OCI-M2 (cell line): ENCODE measurements at regions not wholly inside any gene's neighbourhood (a gene's known extent, or its start where the extent isn't known, plus 50 kb on each side); places are given as distances from the start of the nearest gene placed in this dataset.

Source experiments
- DNase-seq: peaks from one replicate; lab custom pipeline; 2025; ENCODE audit not compliant: unreplicated experiment; lab: John Stamatoyannopoulos, UW

DNA sequence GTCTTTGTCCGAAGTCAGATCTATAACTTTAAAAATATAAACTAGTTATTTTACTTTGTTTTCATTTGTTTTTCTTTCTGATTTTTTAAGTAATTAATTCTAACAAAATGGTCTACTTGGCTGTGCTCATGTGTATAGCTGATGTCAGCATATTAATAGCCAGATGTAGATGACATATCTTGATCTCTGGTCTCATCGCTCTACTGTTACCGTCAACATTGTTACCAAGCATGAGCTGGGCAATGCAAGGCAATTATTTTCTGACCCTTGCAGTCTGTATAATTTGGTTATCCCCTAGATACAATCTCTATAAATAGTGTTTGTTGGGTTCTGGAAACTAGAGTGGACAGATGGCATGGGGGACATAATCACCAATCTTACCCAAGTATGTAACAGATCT is 151.6 kb upstream of the PTPRK start:
- DNase-seq, result no peak

DNA sequence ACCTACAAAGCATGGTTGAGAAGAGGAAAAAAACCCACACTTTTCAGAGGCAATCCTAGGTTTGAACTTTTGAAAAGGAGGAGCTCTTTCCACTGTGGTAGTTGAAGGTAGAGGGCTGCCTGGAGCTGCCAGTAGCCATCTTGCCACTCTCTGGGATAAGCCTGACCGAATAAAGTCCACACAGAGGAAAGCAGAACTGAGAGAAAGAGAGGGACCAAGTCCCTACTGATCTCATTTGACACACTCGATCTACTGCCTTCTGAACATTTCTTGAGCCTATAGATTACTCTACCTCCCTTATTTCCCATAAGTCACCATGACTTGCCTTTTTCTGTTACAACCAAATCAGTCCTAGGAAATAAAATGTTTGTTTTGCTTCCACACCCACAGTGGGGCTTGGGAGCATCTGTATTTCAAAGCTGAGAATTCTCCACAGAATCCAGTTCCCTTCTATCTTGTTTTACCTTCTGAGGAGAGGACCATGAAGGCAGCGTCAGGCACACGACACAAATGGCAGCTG is 147.0 kb upstream of the PTPRK start:
- no peak for DNase-seq

DNA sequence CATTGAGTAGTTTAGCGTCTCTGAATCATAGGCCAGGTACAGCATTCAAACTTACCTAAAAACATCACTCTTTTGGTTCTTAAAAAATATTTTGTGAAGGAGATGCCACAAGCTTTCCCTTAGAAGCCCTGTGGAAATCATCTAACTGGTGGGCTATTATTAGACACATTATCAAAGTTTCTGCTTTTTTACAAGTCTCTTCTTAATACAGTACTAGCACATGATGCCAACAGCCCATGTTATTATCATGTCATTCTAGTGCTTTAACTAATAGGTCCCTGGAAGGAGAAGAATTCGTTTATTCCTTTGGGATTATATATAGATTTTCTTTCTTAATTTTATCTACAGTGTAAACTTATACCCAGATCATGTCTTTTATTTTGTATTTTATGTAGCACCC is 146.0 kb upstream of the PTPRK start:
- no peak for DNase-seq

DNA sequence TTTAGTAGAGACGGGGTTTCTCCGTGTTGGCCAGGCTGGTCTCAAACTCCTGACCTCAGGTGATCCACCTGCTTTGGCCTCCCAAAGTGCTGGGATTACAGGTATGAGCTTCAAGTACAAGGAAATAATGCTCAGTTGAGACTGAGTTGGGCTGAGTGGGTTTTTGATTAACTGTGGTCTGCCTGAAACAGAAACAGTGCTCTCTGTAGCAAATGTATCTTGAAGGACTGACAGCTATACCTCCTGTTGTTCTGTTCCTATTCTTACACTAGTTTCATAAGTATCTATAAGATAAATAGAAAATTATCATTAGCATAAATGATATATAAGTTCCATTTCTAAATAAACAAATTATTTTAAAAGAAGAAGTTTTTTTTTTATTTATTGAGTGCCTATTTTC is 142.8 kb upstream of the PTPRK start:
- DNase-seq, result no peak

DNA sequence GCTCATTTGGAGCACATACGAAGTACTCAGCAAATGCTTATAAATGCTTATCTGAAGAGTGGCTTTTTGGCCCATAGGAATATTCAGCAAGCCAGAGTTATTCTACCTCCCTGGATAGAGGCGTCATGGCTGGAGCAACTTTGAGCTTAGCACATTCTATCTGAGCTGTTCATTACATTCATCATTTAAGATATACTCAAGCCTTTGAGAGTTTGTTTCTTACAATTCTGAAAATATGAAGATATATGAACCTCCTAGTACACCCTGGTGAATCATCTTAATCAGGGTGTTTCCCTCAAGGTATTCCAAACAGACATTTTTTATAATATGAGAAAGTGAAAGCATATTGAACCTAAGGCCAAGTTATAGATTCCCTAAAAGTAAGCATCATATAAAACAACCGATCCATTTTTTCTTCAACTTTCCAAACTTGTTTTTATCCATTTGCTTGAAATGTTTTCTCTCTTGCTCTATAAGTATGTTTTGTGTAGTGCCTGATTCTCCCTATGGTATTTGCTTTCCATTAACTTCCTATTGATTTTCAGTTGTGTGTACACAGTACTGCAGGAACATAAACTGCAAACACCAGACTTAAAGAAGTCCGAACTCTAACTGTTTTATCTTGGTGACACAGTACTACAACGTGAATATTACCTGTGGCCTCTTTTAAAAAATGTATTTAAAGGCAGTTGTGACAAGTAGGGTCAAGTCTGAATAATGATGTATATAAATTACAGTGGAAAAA is 139.7 kb upstream of the PTPRK start:
- no peak for DNase-seq

DNA sequence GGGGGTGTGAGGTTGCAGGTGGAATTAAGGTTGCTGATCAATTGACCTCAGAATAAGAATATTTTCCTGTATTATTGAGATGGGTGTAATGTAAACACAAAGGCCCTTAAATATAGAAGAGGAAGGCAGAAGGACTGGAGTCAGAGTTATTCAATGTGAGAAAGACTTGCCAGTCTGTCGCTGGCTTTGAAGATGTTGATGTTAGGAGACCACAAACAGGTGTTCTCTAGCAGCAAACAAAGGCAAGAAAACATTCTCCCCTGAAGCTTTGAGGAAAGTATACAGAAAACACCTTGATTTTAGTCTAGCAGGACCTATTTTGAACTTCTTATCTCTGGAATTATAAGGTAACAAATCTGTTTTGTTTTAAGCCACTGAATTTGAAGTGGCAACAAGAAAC is 138.9 kb upstream of the PTPRK start:
- DNase-seq, result no peak

DNA sequence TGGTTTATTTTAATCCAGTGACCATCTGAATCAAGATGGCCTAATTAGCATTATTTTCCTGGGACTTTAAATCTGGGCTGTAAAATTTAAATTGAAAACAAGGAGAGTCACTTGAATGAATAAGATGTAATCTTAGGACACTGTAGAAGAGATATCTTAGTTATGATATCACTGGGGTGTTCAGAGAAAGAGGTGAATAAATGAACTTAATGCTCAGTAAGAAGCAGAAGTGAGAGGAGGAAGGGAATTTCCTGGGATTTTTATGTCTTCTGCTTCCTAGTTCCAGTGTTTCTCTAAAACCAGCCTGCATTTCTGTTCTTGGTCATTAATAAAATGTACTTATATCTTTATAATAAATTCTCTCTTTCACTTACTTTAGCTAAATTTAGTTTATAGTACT is 136.8 kb upstream of the PTPRK start:
- DNase-seq, result no peak

DNA sequence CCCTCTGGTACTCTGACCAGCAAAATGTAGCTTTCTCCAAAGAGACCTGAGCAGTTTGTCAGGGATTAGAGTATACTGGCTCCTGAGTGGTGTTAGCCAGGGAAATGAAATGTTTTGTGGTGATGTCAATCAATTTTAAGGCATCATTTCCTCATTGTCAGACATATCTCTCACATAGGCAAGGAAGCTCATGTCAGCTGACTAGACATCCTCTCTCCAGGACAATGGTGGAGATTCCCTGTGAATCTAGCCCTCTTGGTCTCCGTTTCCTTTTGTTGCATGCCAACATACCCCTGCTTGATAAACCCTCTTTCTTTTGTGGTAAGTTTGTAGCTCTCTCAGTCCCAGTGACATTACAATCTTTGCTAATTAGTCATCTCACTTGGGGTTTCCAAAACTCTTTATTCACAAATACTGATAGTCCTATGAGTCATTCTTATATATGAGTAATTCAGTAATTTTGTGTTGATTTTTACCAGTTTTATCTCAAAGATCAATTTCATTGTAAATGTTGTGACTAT is 135.6 kb upstream of the PTPRK start:
- no peak for DNase-seq

DNA sequence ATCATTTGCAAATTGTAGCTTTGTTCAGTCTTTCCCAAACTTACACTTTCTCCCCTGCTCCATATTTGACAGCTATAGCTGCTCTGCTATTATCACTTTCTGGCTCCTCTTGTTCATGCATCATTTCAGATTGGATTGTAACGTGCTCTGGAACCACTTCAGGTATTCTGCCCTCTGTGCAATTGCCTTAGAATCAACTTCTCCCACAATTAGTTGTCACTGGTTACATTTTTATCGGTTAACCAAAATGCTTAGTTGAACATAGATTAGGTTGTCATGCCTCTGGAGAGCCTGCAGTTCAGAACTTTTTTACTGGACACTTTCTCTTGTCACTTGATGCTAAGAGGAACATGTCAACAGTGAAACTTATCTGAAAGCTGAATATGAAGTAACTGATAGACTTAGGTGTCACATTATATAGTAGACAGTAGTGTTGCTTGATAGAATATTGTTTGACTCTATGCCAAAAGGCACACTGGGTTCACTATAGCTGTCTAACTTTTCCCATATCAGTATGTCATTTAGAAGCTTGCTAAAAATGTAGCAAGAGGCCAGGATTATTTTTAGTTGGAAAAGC is 127.7 kb upstream of the PTPRK start:
- no peak for DNase-seq

DNA sequence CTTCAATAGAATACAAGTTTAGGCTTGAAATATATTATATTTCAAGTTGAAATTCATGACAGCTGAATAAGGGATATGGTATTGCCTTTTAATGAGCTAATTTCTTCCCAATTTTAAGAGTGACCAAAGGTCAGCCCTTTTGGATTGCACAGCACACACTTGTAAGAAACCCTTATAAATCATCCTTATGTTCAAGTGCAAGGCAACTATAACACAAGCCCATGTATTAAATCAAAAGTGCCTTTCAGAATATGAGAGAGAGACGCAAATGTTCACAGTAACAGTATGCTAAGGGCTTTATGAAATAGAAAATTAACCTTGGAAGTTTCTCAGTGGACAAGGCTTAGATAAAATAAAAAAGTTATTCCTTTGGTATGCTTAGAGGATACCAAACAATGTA is 121.7 kb upstream of the PTPRK start:
- no peak for DNase-seq

DNA sequence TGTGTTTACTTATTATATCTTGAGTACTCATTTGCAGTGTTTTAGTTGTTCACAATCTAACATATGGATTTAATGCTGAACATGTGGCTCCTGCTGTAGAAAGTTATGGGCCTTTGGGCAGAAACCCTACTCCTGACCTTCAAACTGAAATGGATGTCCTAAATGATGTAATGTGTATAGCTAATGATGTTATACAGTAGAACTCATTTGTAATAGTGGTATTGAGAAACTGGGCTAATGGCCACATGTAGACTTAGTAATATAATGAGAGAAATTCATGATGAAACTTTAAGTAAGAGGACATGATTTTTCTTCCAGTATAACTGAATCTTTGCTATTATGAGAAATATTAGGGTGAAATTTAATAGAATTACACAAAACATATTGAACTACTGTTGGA is 121.3 kb upstream of the PTPRK start:
- no peak for DNase-seq

DNA sequence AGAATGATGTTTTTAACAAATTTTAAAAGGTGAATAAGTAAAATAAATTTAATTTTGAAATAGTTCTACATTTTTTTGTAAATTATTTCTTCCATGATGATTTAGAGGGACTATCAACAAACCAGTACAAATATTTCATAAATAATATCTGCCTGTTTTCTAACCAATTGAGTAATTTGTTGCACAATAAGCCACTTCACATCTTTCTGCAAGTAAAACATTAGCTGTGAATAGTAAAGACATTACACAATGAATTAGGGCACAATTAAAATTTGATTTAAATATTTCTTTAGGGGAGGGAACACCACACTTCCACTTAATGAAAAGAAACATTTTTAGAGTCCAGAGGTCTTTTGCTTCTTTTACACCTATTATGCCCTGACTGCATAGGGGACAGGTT is 118.4 kb upstream of the PTPRK start:
- DNase-seq, result no peak

DNA sequence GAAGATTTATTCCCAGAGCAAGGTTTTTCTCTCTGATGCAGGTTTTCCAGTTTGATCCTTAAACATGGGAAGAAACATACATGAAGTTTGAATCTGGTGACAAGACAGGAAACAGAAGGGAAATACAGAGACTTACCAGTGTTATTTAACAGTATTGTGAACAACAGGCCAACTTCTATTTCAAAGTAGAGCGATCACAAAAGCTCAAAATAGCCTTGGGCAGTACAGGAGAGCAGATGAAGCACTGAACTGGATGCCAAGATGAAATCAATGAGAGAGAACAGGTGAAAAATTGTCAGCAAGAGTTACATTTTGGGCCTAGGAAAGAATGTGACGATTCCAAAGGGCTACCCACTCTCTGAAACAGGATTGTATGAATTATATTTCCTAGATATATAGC is 114.8 kb upstream of the PTPRK start:
- DNase-seq, result no peak

DNA sequence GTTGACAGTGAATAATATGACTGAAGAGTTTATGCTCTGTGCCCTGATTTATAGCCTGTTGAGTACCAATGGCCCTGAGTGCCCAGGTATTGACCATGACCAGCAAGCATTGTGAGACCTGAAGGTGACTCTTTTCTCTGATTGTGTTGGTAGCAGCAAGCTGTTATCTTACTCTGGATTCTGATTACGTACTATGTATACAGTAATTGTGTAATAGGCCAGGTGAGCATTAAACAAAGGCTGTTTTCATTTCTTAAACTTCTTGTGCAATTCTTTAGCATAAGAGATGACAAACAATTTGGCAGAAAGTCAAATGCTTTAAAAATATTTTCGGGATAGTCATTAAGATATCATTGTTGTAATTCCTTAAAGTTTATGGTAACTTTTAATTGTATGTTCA is 111.7 kb upstream of the PTPRK start:
- no peak for DNase-seq

DNA sequence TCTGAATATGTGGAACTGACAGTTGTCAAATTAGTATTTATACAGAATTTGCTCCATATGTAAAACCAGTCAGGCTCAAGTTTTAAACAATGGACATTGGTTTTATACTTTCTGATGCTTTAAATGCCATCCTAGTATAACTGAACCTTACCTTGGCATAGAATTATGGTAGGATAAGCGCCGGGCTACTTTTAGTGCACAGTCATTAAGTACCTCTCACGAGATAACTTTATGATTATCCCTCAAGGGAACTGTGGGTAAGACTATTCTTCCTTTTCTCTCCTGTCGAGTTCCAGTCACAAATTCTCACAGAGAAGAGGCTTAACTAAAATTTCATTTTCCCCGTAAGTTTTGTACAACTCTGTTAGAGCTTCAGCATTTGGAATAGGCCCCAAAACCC is 110.6 kb upstream of the PTPRK start:
- DNase-seq, result no peak

DNA sequence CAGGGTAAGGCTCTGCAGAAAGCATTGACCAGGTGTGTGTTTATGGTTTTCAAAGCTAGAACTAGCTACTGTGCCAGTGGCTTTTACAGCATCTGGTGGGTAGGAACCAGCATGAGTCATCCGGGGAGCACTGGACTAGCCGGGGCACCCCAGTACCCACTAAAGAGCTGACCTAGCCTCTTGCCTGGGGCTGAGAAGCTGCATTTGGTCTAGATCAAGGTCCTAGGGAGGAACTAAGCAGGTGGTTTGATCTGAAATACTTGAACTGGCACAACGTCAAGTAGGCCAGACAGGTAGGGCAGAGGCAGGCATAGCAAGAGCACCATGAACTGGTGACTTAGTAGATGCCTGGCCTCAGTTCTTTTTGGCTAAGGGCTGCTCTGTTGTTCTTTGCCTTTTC is 109.8 kb upstream of the PTPRK start:
- no peak for DNase-seq

DNA sequence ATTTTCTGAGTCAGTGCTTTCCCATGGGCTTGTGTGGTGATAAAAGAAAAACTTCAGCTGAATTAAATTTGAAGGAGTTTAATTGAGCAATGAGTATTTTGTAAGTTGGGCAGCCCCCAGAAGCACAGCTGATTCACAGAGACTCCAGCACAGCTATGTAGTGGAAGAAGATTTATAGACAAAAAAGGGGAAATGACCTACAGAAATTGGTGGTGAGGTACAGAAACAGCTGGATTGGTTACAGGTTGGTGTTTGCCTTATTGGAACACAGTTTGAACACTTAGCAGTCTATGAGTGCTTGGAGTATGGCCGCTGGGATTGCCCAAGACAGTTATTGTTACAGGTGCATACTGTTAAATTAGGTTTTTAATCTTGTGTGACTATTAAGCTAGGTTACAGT is 96.9 kb upstream of the PTPRK start:
- DNase-seq, result no peak

DNA sequence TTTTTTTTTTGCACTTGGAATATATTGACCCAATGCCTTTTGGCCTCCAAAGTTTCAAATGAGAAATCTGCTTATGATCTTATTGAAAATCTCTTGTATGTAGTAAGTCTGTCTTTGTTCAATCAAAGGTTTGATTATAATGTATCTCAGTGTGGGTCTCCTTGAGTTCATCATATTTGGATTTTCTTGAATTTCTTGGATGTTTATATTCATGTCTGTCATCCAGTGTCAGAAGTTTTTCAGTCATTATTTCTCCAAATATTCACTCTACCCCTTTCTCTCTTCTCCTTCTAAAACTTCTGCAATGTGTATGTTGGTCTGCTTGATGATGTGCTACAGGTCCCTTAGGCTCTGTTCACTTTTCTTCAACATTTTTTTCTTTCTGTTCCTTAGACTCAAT is 95.9 kb upstream of the PTPRK start:
- no peak for DNase-seq

DNA sequence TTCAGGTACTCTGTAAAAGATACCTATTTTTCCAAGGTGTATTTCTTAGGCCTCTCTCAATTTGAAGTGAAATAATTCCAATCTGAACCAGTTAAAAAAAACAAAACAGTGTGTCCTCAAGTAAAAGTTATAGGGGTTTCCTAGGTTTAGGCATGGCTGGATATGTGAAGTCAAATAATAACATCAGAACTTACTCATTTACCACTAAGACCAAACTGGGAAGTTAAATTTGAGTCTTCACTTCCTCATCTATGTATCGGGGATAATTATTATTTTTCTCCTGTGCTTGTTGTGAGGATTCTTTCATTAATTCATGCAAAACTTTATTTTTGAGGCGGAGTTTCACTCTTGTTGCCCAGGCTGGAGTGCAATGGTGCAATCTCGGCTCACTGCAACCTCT is 86.2 kb upstream of the PTPRK start:
- DNase-seq, result no peak

DNA sequence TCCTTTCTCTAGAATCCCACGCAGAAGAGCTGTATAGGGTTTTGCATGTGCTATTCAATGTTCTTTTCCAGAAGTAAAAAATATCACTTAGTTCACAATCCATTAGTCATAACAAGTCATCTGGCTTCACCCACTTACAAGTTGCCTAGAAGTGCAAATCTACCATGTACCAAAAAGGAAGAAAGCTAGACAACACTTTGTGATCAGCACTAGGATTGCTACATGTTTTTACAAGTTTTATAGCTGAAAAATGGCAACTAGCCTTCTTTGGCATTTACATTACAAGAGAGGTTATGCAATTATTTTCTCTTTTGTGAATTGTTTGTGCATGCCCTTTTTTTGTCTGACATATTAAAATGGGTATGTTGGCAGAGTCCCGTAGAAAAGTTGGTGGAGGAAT is 85.6 kb upstream of the PTPRK start:
- no peak for DNase-seq

DNA sequence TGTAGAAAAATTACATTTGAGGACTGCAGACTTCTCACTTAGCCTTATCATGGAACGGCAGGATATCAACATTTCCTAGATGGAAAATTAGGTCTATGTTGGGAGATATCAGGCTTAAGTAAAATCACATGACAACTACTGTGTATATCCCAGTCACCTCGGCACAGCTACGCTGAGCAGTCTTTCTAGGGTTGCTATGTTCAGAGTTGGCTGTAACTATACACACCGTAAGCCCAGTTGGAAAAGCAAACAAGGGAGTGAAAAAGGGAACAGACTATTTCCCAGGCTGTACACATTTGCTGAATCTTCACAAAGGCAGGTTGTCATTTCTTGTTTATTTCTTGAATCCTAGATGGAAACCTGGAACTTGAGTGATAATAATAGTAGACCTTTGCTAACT is 80.7 kb upstream of the PTPRK start:
- no peak for DNase-seq

DNA sequence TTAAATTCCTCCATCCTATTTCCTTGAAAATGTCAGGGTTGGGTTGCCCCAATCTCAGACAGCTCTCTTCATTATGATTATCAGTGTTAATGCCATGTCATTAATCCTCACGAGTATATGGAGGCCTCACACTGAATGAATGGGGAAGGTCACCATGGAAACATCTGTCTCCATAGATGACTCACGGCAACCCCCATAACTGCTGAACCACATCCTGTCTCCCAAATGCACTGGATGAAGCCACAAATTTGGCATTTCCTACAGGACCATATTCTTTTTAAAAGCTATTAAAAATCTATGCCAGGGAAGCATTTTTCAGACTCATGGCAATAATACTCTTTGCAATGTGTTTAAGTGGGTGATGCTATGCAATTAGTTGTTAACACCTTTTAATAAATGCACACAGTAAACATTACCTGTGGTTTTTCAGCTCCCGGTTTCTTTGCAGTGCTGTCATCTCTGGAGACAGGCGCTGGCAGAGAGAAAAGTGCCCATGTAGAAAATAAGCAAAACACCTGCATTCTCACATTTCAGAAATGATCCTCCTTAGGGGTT is 80.1 kb upstream of the PTPRK start:
- DNase-seq, result no peak

DNA sequence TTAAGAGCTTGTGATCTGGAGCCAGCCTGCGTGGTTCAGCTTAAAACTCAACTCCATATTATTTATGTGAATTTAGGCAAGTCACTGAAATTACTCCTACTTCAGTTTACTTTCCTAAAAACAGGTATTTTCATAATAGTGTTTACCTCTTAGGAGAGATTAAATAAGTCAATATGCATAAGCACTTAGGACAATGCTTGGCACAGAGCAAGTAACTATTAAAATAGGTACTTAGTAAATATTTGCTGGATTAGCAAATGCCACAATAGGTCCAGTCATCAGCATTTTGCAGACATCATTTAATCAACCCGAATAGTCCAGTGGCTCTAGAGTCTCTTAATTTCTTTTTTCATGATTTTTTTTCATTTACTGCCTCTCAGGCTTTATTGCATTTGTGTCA is 78.6 kb upstream of the PTPRK start:
- no peak for DNase-seq
